SU-DHL-6 (cell line): ENCODE measurements at regions not wholly inside any gene's neighbourhood (a gene's known extent, or its start where the extent isn't known, plus 50 kb on each side); places are given as distances from the start of the nearest gene placed in this dataset.

Experiments used
- H2AFZ ChIP-seq: fragments of 200-600 bp; sonication (generic); 2 replicates; pipeline ENCODE4 v1.6.1; 2014; ENCODE audit warnings: low read depth, mild to moderate bottlenecking, moderate library complexity, mixed read lengths, antibody characterized with exemption, low read length; ENCODE audit not compliant: severe bottlenecking
- H3F3A ChIP-seq: fragments of 200-600 bp; shearing (Covaris generic); 2 replicates; pipeline ENCODE4 v1.6.0; 2016; ENCODE audit warnings: antibody characterized with exemption, mild to moderate bottlenecking; ENCODE audit not compliant: insufficient read depth
- H3K27ac ChIP-seq: fragments of 200-600 bp; sonication (generic); 2 replicates; pipeline ENCODE4 v1.5.1; 2016; ENCODE audit warnings: low read depth, mild to moderate bottlenecking, low read length, moderate library complexity, mixed read lengths
- H3K27me3 ChIP-seq: fragments of 200-600 bp; sonication (generic), shearing (Covaris generic); 2 replicates; pipeline ENCODE4 v1.6.0; 2014; ENCODE audit warnings: mild to moderate bottlenecking, low read length
- H3K36me3 ChIP-seq: fragments of 200-600 bp; sonication (generic); 2 replicates; pipeline ENCODE4 v1.6.1; 2014; ENCODE audit warnings: mild to moderate bottlenecking, low read length, mixed read lengths
- H3K4me2 ChIP-seq: fragments of 300-600, 200-600 bp; shearing (Covaris generic), sonication (generic); 2 replicates; pipeline ENCODE4 v1.6.0; 2014; ENCODE audit warnings: low read length, low read depth, mild to moderate bottlenecking; ENCODE audit not compliant: poor library complexity, severe bottlenecking
- H3K4me3 ChIP-seq: fragments of 200-600 bp; sonication (generic); 2 replicates; pipeline ENCODE4 v1.5.1; 2014; ENCODE audit warnings: antibody characterized with exemption, low read length, mild to moderate bottlenecking, mixed read lengths; ENCODE audit not compliant: insufficient read depth, poor library complexity, severe bottlenecking
- H3K79me2 ChIP-seq: fragments of 200-600 bp; sonication (generic); 2 replicates; pipeline ENCODE4 v1.6.1; 2014; ENCODE audit warnings: mild to moderate bottlenecking, low read length, moderate library complexity; ENCODE audit not compliant: insufficient read depth
- H3K9ac ChIP-seq: fragments of 200-600 bp; sonication (generic); 2 replicates; pipeline ENCODE4 v1.7.0; 2014; ENCODE audit warnings: mild to moderate bottlenecking, low read length
- H3K9me2 ChIP-seq: fragments of 200-600 bp; sonication (generic); replicated peaks from 2 replicates; pipeline ENCODE4 v1.6.1; 2014; ENCODE audit warnings: low read length; ENCODE audit not compliant: insufficient read depth
- H3K9me3 ChIP-seq: fragments of 200-600 bp; sonication (generic); 2 replicates; pipeline ENCODE4 v1.6.1; 2014; ENCODE audit warnings: low read length, mixed read lengths; ENCODE audit not compliant: insufficient read depth
- H4K20me1 ChIP-seq: fragments of 200-600 bp; sonication (generic); 2 replicates; pipeline ENCODE4 v1.6.1; 2014; ENCODE audit warnings: low read depth, mild to moderate bottlenecking, antibody characterized with exemption, low read length, moderate library complexity, mixed read lengths
- EZH2phosphoT487 ChIP-seq: fragments of 200-600 bp; sonication (generic), shearing (Covaris generic); conservative IDR thresholded peaks from 2 replicates; pipeline ENCODE4 v1.6.1; 2018; ENCODE audit warnings: mild to moderate bottlenecking, antibody characterized with exemption, low read length, moderate library complexity, mixed read lengths
- TF ChIP-seq, protein P1 (sequence below): fragments of 200-600 bp; sonication (generic); IDR thresholded peaks from one replicate; pipeline ENCODE4 v1.5.1; 2017; ENCODE audit warnings: antibody characterized with exemption, mild to moderate bottlenecking, low read length, moderate library complexity; ENCODE audit not compliant: insufficient read depth, poor library complexity, severe bottlenecking

DNA sequence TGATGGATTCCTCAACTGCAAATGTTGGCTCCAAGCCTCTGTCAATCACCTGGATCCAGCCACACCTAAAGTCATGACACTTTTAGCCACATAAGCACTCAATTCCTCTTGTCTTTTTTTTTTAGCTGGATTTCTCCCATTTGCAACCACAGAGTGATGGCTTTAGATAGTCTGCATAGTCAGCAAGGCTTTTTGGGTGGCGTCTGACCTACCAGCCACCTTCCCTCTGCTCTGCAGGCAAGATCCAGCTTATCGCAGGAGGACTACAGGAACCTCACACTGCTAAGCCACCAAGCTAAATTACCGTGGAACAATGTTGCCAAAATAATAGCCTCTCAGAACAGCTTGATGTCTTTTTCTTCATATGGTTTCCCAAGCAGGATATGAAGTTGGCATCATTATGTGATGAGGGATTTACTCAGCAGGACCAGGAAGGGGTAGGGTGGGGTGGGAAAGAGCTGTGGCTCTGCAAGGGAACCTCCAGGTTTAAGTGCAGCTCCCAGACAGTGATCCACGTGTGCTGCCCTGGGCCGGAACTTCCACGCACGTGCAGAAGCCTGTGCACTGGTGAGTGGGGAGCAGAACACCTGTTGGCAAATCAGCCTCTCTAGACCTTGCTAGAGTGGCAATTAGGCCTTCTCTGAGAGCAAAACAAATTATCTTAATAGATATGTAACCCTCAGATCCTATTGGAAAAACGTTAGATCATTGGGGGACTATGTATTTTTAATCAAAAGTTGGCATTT lies 170.6 kb upstream of the NCK2 start:
- Histone ChIP-seq H3K27ac (no peak overlapping the region), H3K79me2 (no peaks in the 10 kb centered on the region), H3K4me3 (no peak overlapping the region), H3F3A (no peaks in the 10 kb centered on the region), H3K27me3 (no peaks in the 10 kb centered on the region), H3K36me3 (no peaks in the 10 kb centered on the region), H3K4me2 (no peak overlapping the region), H3K9me2 (no peaks in the 10 kb centered on the region), H2AFZ (no peak overlapping the region), H4K20me1 (no peaks in the 10 kb centered on the region), H3K9me3 (no peaks in the 10 kb centered on the region), H3K9ac (no peak overlapping the region)
- TF ChIP-seq EZH2phosphoT487: no peak
- TF ChIP-seq, protein P1, sequence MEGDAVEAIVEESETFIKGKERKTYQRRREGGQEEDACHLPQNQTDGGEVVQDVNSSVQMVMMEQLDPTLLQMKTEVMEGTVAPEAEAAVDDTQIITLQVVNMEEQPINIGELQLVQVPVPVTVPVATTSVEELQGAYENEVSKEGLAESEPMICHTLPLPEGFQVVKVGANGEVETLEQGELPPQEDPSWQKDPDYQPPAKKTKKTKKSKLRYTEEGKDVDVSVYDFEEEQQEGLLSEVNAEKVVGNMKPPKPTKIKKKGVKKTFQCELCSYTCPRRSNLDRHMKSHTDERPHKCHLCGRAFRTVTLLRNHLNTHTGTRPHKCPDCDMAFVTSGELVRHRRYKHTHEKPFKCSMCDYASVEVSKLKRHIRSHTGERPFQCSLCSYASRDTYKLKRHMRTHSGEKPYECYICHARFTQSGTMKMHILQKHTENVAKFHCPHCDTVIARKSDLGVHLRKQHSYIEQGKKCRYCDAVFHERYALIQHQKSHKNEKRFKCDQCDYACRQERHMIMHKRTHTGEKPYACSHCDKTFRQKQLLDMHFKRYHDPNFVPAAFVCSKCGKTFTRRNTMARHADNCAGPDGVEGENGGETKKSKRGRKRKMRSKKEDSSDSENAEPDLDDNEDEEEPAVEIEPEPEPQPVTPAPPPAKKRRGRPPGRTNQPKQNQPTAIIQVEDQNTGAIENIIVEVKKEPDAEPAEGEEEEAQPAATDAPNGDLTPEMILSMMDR: no peak

DNA sequence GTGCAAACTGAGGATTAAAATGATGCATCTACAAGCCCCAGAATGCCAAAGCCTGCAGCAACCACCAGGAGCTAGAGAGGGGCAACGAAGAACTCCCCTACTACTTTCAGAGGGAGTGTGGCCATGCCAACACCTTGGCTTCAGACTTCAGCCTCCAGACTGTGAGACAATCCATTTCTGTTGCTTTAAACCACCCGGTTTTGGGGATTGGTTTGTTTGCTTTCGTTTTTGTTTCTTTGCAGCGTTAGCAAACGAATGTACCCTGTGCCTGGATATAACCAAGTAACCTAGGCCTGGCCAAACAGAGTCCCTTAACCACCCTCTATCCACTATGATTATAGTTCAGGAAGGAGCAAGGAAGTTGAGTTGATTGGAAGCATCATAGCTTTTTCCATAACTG lies 171.2 kb upstream of the NCK2 start:
- no peaks in the 10 kb centered on the region for H3K36me3 ChIP-seq
- H4K20me1 ChIP-seq: no peaks in the 10 kb centered on the region
- H3F3A ChIP-seq: no peaks in the 10 kb centered on the region
- H3K27me3 ChIP-seq: no peaks in the 10 kb centered on the region
- H3K9me3 ChIP-seq: no peaks in the 10 kb centered on the region
- H3K9ac ChIP-seq: no peak overlapping the region
- H2AFZ ChIP-seq: no peak overlapping the region
- H3K4me2 ChIP-seq: no peak overlapping the region
- no peak for TF ChIP-seq EZH2phosphoT487
- TF ChIP-seq, protein P1: no peak
- H3K27ac ChIP-seq: no peak overlapping the region
- no peaks in the 10 kb centered on the region for H3K79me2 ChIP-seq
- H3K9me2 ChIP-seq: no peaks in the 10 kb centered on the region
- H3K4me3 ChIP-seq: no peak overlapping the region

DNA sequence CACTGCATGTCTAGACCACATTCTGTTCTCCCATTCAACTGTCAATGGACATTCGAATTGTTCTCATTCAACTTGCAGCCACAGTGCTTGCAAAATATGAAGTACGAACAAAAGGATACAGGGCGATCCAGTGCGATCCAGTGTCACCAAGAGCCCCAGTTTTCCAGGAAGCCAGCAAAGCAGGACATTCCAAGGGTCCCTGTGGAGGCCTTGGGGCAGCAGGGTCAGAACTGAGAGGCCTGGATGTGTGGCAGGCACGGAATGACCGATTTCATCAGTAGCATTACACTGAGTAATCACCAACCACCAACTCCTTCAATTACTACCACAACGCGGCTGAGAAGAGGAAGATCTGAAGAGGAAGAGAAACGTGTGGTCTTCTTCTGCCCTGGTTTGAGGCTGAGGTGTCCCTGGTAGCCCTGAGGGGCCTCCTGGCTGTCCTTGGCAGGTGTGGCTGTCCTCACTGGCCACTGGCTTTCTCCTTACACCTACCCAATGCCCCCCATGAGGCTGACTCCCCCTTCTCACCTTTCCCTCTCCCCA lies 172.7 kb upstream of the FHL2 start:
- Histone ChIP-seq H3K36me3 (no peaks in the 10 kb centered on the region), H4K20me1 (no peaks in the 10 kb centered on the region), H3K27me3 (no peaks in the 10 kb centered on the region), H3K9me2 (no peaks in the 10 kb centered on the region), H3K4me2 (no peak overlapping the region), H3K27ac (no peak overlapping the region), H3K9me3 (no peaks in the 10 kb centered on the region), H2AFZ (no peak overlapping the region), H3K79me2 (no peaks in the 10 kb centered on the region), H3K4me3 (no peak overlapping the region), H3K9ac (no peak overlapping the region), H3F3A (no peaks in the 10 kb centered on the region)
- no peak for TF ChIP-seq EZH2phosphoT487
- TF ChIP-seq, protein P1: no peak
